Gastrocnemius medialis (tissue), 4 donors: ENCODE measurements at regions not wholly inside any gene's neighbourhood (a gene's known extent, or its start where the extent isn't known, plus 50 kb on each side); places are given as distances from the start of the nearest gene placed in this dataset.
"Not testable (repeated sequence)": the region's sequence is repeated elsewhere in the genome, so short reads cannot be mapped to it uniquely, and the experiment has no call there.

Source experiments
- POLR2A ChIP-seq, 2 donors: fragments of 450-650 bp; IDR thresholded peaks; one replicate each; pipeline ENCODE4 v1.6.1; 2017; ENCODE audit warnings: antibody characterized with exemption in 2 of 2, mild to moderate bottlenecking in 2 of 2, moderate library complexity in 2 of 2
- TF ChIP-seq, protein P1 (sequence below), 5 experiments: fragments of 450-650 bp in 3 of 5; fragments of 200-600 bp in 2 of 5; sonication (generic) in 2 of 5; IDR thresholded peaks in 4 of 5; conservative IDR thresholded peaks in 1 of 5; 1 replicate in 4 of 5; 2 replicates in 1 of 5; pipeline ENCODE4 v1.5.1; 2016 to 2019; ENCODE audit warnings: antibody characterized with exemption in 5 of 5, mild to moderate bottlenecking in 3 of 5, moderate library complexity in 3 of 5

- TF ChIP-seq, protein P1, sequence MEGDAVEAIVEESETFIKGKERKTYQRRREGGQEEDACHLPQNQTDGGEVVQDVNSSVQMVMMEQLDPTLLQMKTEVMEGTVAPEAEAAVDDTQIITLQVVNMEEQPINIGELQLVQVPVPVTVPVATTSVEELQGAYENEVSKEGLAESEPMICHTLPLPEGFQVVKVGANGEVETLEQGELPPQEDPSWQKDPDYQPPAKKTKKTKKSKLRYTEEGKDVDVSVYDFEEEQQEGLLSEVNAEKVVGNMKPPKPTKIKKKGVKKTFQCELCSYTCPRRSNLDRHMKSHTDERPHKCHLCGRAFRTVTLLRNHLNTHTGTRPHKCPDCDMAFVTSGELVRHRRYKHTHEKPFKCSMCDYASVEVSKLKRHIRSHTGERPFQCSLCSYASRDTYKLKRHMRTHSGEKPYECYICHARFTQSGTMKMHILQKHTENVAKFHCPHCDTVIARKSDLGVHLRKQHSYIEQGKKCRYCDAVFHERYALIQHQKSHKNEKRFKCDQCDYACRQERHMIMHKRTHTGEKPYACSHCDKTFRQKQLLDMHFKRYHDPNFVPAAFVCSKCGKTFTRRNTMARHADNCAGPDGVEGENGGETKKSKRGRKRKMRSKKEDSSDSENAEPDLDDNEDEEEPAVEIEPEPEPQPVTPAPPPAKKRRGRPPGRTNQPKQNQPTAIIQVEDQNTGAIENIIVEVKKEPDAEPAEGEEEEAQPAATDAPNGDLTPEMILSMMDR (IDR thresholded peaks at IDR 0.05 in 4 of 5, conservative IDR thresholded peaks at IDR 0.05 in 1 of 5): not testable (repeated sequence)
- TF ChIP-seq POLR2A (IDR thresholded peaks at IDR 0.05): not testable (repeated sequence)
Observed at GRCh38 chr17:18574137-18574536, 70.1 kb downstream of the TBC1D28 start.
